ENCODE measurements at regions not wholly inside any gene's neighbourhood (a gene's known extent, or its start where the extent isn't known, plus 50 kb on each side); places are given as distances from the start of the nearest gene placed in this dataset.
A peak's percentile ranks its signal among the peaks of the same experiment; 100 is the strongest.

GRCh38 chr12:29858270-29858786 lies 74.6 kb upstream of the TMTC1 start:
- Histone ChIP-seq H3K27ac (no peak overlapping the region), H3K4me1 (no peaks in the 10 kb centered on the region), H3K36me3 (no peaks in the 10 kb centered on the region), H3K27me3 (no peaks in the 10 kb centered on the region), H3K4me3 (no peak overlapping the region), H3K9me3 (peaks cover 0 to 6% of the 10 kb centered on the region in 2 donors)
- no peak for ATAC-seq
- intact Hi-C loops (cut with DNase I), result no loop called here
- DNase-seq, result no peak
- TF ChIP-seq CTCF (IDR thresholded peaks at IDR 0.05), result no peak

- ATAC-seq (no peak), DNase-seq (no peak)
- Histone ChIP-seq H3K9me3 (peaks cover 0 to 7% of the 10 kb centered on the region in 2 donors), H3K27ac (no peak overlapping the region), H3K27me3 (no peaks in the 10 kb centered on the region), H3K4me1 (no peaks in the 10 kb centered on the region), H3K4me3 (no peak overlapping the region), H3K36me3 (no peaks in the 10 kb centered on the region)
- intact Hi-C loops (cut with DNase I), result no loop called here
- TF ChIP-seq CTCF (IDR thresholded peaks at IDR 0.05), result no peak
Measured at GRCh38 chr12:29847246-29847645, 63.5 kb upstream of the TMTC1 start.

- Histone ChIP-seq H3K27ac (no peak overlapping the region), H3K27me3 (no peaks in the 10 kb centered on the region), H3K4me1 (no peaks in the 10 kb centered on the region), H3K36me3 (no peaks in the 10 kb centered on the region), H3K4me3 (no peak overlapping the region), H3K9me3 (peaks cover 0 to 18% of the 10 kb centered on the region in 2 donors)
- intact Hi-C loops (cut with DNase I), result no loop called here
- no peak for TF ChIP-seq CTCF (IDR thresholded peaks at IDR 0.05)
- ATAC-seq (no peak), DNase-seq (no peak)
Measured at GRCh38 chr12:29844667-29845066, 60.9 kb upstream of the TMTC1 start.

GRCh38 chr12:29843036-29843435 lies 59.3 kb upstream of the TMTC1 start:
- Histone ChIP-seq H3K27me3 (no peaks in the 10 kb centered on the region), H3K4me3 (no peak overlapping the region), H3K4me1 (no peaks in the 10 kb centered on the region), H3K27ac (no peak overlapping the region), H3K9me3 (peaks cover 0 to 22% of the 10 kb centered on the region in 2 donors), H3K36me3 (no peaks in the 10 kb centered on the region)
- intact Hi-C loops (cut with DNase I), result no loop called here
- peak in 2 of 4 donors; percentile 83 to 88 for DNase-seq
- TF ChIP-seq CTCF (IDR thresholded peaks at IDR 0.05), result no peak
- ATAC-seq, result no peak

GRCh38 chr12:29838768-29839167 lies 55.0 kb upstream of the TMTC1 start:
- no peak for TF ChIP-seq CTCF (IDR thresholded peaks at IDR 0.05)

More at GRCh38 chr12:29838768-29839167, 55.0 kb upstream of the TMTC1 start:
- Histone ChIP-seq H3K36me3 (no peaks in the 10 kb centered on the region), H3K27ac (no peak overlapping the region), H3K9me3 (peaks cover 0 to 36% of the 10 kb centered on the region in 2 donors), H3K27me3 (no peaks in the 10 kb centered on the region), H3K4me1 (no peaks in the 10 kb centered on the region), H3K4me3 (no peak overlapping the region)
- no peak for ATAC-seq
- no peak for DNase-seq
- intact Hi-C loops (cut with DNase I), result no loop called here

All from left lung (tissue), 4 donors.